Neural progenitor cell (in vitro differentiated cells): ENCODE measurements at regions not wholly inside any gene's neighbourhood (a gene's known extent, or its start where the extent isn't known, plus 50 kb on each side); places are given as distances from the start of the nearest gene placed in this dataset.

Experiments
- DNase-seq: peaks from one replicate; pipeline ENCODE4 v3.0.0-alpha.2; 2016; ENCODE audit warnings: low spot score
- H2AFZ ChIP-seq: fragments of 200-600 bp; sonication (generic); replicated peaks from 2 replicates; pipeline ENCODE4 v1.6.1; 2016; ENCODE audit warnings: antibody characterized with exemption
- H3F3A ChIP-seq: fragments of 200-600 bp; sonication (generic); 2 replicates; pipeline ENCODE4 v1.6.1; 2016; ENCODE audit warnings: antibody characterized with exemption, low read depth
- H3K27ac ChIP-seq: fragments of 200-600 bp; sonication (generic); 2 replicates; pipeline ENCODE4 v1.5.1; 2016; ENCODE audit warnings: mild to moderate bottlenecking
- H3K27me3 ChIP-seq: fragments of 200-600 bp; sonication (generic); 2 replicates; pipeline ENCODE4 v1.6.1; 2016; ENCODE audit warnings: mild to moderate bottlenecking, moderate library complexity
- H3K36me3 ChIP-seq: fragments of 200-600 bp; sonication (generic); 2 replicates; pipeline ENCODE4 v1.5.1; 2016
- H3K4me1 ChIP-seq: fragments of 200-600 bp; sonication (generic); 2 replicates; pipeline ENCODE4 v1.6.1; 2016; ENCODE audit warnings: mixed run types
- H3K4me2 ChIP-seq: fragments of 200-600 bp; sonication (generic); 2 replicates; pipeline ENCODE4 v1.6.1; 2016
- H3K4me3 ChIP-seq: fragments of 200-600 bp; sonication (generic); 2 replicates; pipeline ENCODE4 v1.5.1; 2016
- H3K79me2 ChIP-seq: fragments of 200-600 bp; sonication (generic); 2 replicates; pipeline ENCODE4 v1.6.1; 2016; ENCODE audit warnings: low read depth
- H3K9ac ChIP-seq: fragments of 200-600 bp; sonication (generic); 2 replicates; pipeline ENCODE4 v1.6.1; 2016
- H3K9me3 ChIP-seq: fragments of 200-600 bp; sonication (generic); 2 replicates; pipeline ENCODE4 v1.5.1; 2016; ENCODE audit warnings: low read depth
- H4K20me1 ChIP-seq: fragments of 200-600 bp; sonication (generic); 2 replicates; pipeline ENCODE4 v1.6.1; 2016; ENCODE audit warnings: low read depth
- H3K27ac Mint-ChIP-seq: 3 replicates; pipeline ENCODE4 v1.8.0; 2021; ENCODE audit warnings: mixed read lengths
- H3K27me3 Mint-ChIP-seq: 2 replicates; pipeline ENCODE4 v1.8.0; 2022; ENCODE audit warnings: low read depth, mild to moderate bottlenecking, inconsistent platforms, moderate library complexity, mixed read lengths; ENCODE audit not compliant: insufficient read depth
- H3K36me3 Mint-ChIP-seq: 3 replicates; pipeline ENCODE4 v1.8.0; 2021; ENCODE audit warnings: mixed read lengths
- H3K4me1 Mint-ChIP-seq: 3 replicates; pipeline ENCODE4 v1.8.0; 2021; ENCODE audit warnings: mixed read lengths
- H3K4me3 Mint-ChIP-seq: 3 replicates; pipeline ENCODE4 v1.8.0; 2021; ENCODE audit warnings: mild to moderate bottlenecking, moderate library complexity, mixed read lengths
- H3K9me3 Mint-ChIP-seq: 3 replicates; pipeline ENCODE4 v1.8.0; 2020; ENCODE audit warnings: mixed read lengths
- CTCF ChIP-seq: fragments of 200-600 bp; sonication (generic); IDR thresholded peaks from 2 replicates; pipeline ENCODE4 v1.5.1; 2017; ENCODE audit warnings: antibody characterized with exemption, mild to moderate bottlenecking
- EZH2 ChIP-seq: fragments of 200-600 bp; sonication (generic); IDR thresholded peaks from 2 replicates; pipeline ENCODE4 v1.6.1; 2017; ENCODE audit warnings: antibody characterized with exemption, mild to moderate bottlenecking, moderate library complexity
- EZH2phosphoT487 ChIP-seq: fragments of 200-600 bp; sonication (generic); IDR thresholded peaks from 2 replicates; pipeline ENCODE4 v1.6.1; 2017; ENCODE audit warnings: antibody characterized with exemption

GRCh38 chr4:18130256-18130655, 108.7 kb upstream of the LCORL start:
- no peaks in the 10 kb centered on the region for H3K4me1 Mint-ChIP-seq
- no peaks in the 10 kb centered on the region for H3K27me3 ChIP-seq

GRCh38 chr4:18128241-18128640, 106.7 kb upstream of the LCORL start:
- Mint-ChIP-seq H3K4me1 (no peaks in the 10 kb centered on the region), H3K9me3 (no peaks in the 10 kb centered on the region), H3K27ac (no peak overlapping the region), H3K27me3 (no peaks in the 10 kb centered on the region), H3K36me3 (no peaks in the 10 kb centered on the region), H3K4me3 (no peak overlapping the region)
- Histone ChIP-seq H3K27me3 (no peaks in the 10 kb centered on the region), H3K36me3 (no peaks in the 10 kb centered on the region), H3F3A (no peaks in the 10 kb centered on the region), H3K9ac (no peak overlapping the region), H2AFZ (no peak overlapping the region), H3K4me3 (no peak overlapping the region), H3K4me1 (no peaks in the 10 kb centered on the region), H4K20me1 (no peaks in the 10 kb centered on the region), H3K79me2 (no peaks in the 10 kb centered on the region), H3K27ac (no peak overlapping the region), H3K4me2 (no peak overlapping the region), H3K9me3 (no peaks in the 10 kb centered on the region)
- DNase-seq, result no peak
- TF ChIP-seq EZH2phosphoT487 (no peak), EZH2 (no peak), CTCF (no peak)

More at GRCh38 chr4:18130256-18130655, 108.7 kb upstream of the LCORL start:
- Mint-ChIP-seq H3K9me3 (no peaks in the 10 kb centered on the region), H3K27me3 (no peaks in the 10 kb centered on the region), H3K4me3 (no peak overlapping the region), H3K36me3 (no peaks in the 10 kb centered on the region), H3K27ac (no peak overlapping the region)
- Histone ChIP-seq H3K79me2 (no peaks in the 10 kb centered on the region), H3K9me3 (no peaks in the 10 kb centered on the region), H3K9ac (no peak overlapping the region), H3K4me3 (no peak overlapping the region), H3K4me2 (no peak overlapping the region), H3F3A (no peaks in the 10 kb centered on the region), H4K20me1 (no peaks in the 10 kb centered on the region), H3K27ac (no peak overlapping the region), H3K4me1 (no peaks in the 10 kb centered on the region), H3K36me3 (no peaks in the 10 kb centered on the region), H2AFZ (no peak overlapping the region)
- TF ChIP-seq CTCF, result no peak
- DNase-seq, result no peak

GRCh38 chr4:18127030-18127429, 105.5 kb upstream of the LCORL start:
- Histone ChIP-seq H3K9ac (no peak overlapping the region), H2AFZ (no peak overlapping the region), H3K4me1 (no peaks in the 10 kb centered on the region), H3K79me2 (no peaks in the 10 kb centered on the region), H3F3A (no peaks in the 10 kb centered on the region), H3K4me3 (no peak overlapping the region), H3K27me3 (no peaks in the 10 kb centered on the region), H3K36me3 (no peaks in the 10 kb centered on the region), H3K4me2 (no peak overlapping the region), H3K27ac (no peak overlapping the region), H4K20me1 (no peaks in the 10 kb centered on the region), H3K9me3 (no peaks in the 10 kb centered on the region)
- DNase-seq, result no peak
- no peaks in the 10 kb centered on the region for H3K27me3 Mint-ChIP-seq
- no peak overlapping the region for H3K4me3 Mint-ChIP-seq
- TF ChIP-seq EZH2 (no peak), EZH2phosphoT487 (no peak), CTCF (no peak)
- no peak overlapping the region for H3K27ac Mint-ChIP-seq
- no peaks in the 10 kb centered on the region for H3K36me3 Mint-ChIP-seq
- H3K4me1 Mint-ChIP-seq, result no peaks in the 10 kb centered on the region
- no peaks in the 10 kb centered on the region for H3K9me3 Mint-ChIP-seq
